Fibroblast of skin of left quadriceps (primary cell): ENCODE measurements at regions not wholly inside any gene's neighbourhood (a gene's known extent, or its start where the extent isn't known, plus 50 kb on each side); places are given as distances from the start of the nearest gene placed in this dataset.
"Not testable (repeated sequence)": the region's sequence is repeated elsewhere in the genome, so short reads cannot be mapped to it uniquely, and the experiment has no call there.

Source experiments
- DNase-seq, 2 experiments: peaks; one replicate each; pipeline ENCODE4 v3.0.0-alpha.2; 2013; ENCODE audit warnings: low read depth in 2 of 2

DNA sequence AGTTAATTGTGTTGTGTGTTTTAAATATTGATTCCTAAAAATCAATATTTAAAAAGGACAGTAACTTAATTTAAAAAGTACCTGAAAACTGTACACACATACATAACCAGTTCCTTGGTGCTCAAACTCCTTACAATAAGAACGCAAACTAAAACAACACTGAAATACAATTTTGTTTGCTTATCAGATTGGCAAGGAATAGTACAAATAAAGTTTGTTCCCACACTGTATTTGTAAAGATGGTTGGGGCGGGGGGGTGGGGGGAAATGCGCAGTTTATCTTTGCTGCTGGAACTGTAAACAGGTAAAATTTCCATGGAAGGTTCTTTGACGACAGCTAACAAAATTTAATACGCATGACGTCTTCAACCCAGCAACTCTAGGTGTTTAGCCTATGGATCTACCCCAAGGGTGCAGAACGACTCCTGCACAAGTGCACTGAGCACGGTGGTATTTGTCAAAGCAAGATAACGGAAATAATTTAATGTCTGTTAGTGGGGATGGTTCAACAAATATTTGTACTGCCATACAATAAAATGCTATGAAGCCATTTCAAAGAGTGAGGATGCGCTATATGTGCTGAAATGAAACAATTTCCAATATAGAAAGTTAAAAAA lies 96.5 kb downstream of the ING1 start:
- DNase-seq: no peak

DNA sequence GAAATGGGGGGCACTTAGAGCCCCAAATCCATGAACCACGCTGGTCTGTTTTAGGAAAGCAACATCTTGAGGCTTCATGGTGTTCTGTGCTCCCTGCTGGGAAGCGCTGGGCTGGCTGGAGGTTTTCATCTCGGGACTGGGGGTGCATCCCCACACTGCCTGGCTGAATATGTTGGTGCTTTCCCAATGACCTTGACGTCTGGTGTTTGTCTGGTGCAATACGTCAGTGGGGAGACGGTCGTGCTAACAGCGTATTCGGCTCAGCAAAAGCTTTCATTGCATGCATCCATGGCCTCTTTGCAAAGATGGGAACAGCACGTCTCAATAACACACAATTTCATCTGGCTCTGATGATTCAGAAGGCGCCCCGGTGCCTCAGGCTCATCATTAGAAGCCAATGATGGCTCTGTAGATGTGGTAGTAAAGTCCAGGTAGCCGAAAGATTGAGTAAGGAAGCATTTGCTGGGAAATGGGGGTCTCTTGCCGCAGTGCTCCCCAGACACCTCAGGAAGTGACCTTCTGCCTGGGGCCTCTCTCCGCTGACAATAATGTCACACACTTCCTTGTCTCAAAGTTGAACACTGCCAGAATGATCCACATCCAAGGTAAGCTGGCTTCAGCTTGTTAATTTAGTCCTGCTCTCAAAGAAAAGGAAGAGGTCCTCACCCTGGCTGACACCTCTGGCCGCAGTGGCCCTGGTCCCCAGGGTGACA lies 97.7 kb downstream of the ING1 start:
- no peak for DNase-seq

DNA sequence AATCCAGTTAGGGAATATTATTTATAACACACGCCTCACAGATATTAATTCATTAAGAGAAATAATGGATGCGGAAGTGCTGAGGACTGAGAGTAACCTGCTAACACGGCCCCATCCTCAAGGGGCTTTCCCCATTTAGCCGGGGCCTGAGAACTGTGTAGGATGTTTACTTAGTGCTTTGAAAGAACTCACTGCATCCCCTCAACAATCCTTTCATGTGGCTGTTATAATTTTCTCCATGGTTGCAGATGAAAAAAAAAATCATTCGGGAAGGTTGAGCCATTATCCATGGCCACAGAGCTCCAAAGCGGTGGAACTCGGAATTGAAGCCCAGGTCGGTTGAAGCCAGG lies 98.2 kb downstream of the ING1 start:
- DNase-seq: no peak

DNA sequence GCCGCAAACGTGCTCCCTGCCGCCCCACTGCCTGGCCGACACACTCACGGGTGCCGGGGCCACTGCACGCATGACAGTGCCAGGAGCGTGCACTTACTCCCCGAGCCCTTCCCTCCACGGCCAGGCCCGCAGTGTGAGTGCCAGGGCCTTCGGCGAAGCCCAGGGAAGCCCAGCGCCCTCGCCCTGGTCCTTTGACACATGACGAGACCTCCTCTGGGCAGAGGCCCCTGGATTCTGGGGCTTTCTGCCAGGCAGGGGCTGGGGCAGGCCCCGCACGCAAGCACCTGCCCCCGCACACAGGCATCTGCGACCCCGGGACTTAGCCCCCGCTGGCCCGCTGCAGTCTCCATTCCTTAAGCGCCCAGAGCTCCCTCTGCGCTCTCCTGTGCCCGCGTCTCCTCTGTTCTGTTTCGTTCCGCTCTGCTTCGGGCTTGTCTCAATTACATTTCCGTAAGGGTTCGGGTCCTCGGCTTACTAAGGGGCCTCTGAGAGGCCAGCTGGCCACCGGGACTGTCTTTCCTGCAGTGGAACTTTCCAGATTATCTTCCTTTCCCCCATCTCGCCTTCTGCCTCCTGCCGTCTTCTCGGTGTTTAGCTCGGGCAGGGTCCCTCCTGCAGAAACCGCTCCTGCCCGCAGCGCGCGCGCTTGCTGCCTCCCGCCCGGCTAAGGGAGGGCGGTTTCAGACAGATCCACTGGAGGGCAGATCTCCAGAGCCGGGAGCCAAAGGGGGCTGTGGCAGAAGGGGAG lies 98.8 kb downstream of the ING1 start:
- DNase-seq: peak in 1 of 2 experiments; percentile 4

DNA sequence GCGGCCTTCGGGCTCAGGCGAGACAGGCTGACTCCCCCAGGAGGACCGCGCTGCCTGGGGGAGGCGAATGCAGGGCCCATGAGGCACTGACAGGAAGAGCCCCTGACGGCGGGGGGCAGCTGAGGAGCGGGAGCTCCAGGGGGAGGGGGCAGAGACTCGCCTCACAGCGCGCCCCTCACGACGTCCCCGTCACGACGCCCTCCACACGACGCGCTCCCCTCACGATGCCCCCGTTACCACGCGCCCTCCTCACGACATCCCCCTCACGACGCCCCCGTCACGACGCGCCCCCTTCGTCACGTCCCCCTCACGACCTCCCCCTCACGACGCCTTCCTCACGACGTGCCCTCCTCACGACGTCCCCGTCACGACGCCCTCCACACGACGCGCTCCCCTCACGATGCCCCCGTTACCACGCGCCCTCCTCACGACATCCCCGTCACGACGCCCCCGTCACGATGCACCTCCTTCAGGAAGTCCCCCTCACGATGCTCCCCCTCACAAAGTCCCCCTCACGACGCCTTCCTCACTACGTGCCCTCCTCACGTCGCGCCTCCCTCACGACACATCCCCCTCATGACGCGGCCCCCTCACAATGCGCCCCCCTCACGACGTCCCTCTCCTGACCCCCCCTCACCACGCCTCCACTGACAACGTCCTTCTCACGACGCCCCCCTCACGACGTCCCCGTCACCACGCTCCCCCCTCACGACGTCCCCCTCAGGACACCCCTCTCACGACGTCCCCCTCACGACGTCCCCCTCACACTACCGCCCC lies 99.6 kb downstream of the ING1 start:
- DNase-seq: no peak

DNA sequence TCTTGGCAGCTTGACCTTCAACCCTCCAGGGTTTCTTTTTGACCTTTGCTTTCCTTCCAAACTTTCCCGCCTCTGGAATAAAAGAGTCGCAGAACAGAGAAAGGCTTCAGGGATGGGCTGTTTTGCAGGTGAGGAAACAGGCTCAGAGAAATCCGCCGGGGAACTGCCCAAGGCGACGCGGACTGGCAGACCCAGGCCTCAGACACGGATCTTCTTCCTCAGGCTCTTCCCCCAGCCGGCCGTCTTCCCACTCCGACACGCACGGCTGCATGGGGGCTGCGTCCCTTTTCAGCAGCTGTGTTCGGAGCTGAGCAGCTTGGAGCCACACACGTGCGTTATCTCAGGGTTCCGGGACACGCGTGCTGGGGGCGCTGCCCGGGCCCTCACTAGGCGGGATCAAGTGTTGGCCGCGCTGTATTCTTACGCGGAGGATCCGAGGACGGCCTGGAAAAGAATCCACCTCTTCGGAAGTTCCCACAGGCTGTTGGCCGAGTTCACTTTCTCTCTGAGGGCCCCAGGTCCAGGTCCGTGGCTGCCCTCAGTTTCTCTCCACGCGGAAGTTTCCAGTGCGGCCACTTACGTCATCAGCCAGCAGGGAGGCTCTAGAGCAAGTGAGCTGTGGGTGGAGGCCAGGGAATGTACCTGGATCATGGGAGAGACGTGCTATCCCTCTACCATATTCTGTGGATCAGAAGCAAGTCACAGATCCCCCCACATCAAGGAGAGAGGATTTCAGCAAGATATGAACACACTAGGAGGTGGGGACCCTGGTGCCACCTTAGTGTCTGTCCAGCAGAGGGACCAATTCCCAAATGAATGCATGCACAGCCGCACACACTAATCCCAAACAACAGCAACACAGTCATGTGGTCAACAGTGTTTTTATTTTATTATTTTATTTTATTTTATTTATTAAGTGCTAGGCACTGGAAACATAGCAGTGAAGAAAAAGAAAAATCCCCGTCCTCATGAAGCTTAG lies 100.4 kb downstream of the ING1 start:
- DNase-seq: no peak

DNA sequence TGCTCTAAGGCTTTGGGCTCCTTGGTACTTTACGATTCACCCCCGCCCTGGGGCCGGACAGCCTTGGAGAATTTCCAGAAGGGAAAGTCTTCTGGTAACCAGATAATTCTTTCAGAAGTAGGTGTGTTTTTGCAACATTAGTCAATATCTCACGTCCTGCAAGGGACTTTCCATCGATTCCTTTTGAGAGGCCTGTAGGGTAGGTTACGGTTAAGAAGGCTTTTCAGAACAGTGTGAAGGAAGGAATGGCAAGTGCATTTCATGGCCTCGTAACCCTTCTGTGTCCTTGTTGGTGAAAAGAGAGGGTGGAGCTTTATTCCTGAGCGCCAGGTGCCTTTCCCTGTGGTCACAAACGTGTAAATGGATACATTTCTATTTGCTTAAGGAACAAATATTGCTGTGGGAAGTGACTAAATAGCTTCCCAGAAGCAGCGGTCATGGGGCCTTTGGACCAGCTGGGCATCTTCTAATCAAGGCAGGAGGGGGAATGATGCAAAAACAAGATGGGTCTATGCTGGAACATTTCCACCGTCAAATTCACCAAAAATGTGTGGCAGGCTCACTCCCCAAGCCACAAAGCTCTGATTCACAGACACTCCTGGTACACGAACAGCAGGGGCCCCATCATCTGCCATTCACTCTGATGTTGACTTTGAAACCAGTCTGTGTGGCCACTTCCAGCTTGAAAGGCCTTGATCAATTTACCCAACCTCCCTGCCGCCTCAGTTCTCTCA lies 99.2 kb downstream of the ANKRD10 start:
- no peak for DNase-seq

DNA sequence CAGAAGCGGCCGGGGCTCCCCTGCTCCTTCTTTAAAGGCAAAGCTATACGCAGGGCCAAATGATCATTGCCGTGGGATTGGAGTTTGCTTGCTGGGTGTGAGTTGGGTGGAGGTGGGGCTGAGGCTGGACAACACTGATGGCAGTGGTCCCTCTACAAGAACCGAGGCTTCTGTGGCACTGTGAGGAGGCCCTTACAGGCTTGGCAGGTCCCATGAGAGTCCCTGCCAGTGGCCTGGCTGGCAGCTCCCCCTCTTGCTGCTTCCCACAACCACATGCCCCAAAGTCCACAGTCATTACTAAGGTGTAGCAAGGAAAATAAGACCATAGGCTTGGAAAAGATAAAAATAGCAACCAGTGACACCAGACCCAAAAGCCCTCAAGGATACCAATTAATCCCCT lies 98.4 kb downstream of the ANKRD10 start:
- DNase-seq: no peak

DNA sequence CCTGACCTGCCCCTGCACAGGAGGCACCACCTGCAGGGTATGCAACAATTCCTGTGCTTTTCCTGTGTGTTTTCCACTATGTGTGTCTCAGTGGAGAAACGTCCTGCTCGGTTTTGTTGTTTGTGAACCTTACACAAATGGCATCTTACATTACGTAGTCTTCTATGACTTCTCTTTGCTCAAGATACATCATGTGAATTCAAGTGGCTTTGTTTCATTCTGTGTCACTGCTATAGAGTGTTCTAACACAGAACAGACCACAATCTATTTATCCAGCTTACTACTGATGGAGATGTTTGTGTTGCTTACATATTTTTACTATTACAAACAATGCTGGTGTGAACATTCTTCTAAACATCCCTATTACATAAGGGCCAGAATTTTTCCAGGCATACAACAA lies 97.7 kb downstream of the ANKRD10 start:
- no peak for DNase-seq

DNA sequence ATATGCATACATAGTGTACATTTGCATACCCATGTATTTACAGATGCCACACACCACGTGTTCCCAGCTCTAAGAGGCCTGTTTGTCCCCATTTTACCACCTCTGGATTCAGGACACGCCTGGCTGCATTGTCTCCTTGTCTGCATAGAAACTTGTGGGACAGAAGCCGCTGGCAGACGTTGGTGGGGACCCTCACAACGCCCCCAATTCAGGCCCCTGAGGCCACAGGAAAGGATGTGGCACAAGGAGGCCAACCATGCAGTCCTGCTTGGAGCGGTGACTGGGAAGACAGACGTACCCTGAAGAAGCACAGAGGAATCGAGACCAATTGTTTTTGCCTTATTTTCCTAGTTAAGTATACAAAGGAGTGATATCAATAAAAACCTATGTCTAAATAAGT lies 96.1 kb downstream of the ANKRD10 start:
- DNase-seq: no peak

DNA sequence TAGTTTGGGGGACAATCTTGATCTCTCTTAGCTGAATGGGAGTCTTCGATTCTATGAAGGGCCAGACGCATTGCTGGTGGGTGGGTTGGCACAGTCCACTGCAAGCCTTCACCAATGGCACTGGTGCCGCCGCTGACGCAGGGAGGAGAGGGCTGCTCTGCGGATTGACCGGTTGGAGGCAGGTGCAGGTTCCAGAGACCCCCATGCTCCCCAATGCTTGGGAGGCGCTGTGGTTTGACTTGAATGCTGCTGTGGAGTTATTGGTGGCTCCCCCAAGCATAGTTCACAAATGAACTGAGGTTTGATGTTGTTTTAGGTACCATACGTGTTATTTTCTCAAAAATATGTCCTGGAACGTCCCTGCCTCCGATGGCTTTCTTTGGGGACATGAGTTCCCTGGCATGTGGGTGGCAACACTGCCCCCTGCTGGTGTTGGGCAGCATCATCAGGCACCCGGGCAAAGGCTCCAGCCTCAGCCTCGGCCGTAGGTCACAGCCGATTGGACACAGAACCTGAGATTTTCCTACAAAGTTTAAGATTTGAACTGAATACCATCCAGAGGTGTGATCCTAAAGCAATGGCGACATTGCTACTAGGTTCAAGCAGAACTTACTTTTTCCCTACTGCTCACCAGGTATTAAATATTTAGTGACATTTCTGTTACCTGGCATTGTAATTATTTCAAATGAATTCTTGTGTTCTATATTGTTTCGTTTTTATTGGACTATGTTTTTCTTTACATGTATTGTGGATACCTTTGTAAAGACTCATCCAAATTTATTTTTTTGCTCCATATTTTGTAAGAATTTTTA lies 95.5 kb downstream of the ANKRD10 start:
- peak; percentile 16 to 34 for DNase-seq

DNA sequence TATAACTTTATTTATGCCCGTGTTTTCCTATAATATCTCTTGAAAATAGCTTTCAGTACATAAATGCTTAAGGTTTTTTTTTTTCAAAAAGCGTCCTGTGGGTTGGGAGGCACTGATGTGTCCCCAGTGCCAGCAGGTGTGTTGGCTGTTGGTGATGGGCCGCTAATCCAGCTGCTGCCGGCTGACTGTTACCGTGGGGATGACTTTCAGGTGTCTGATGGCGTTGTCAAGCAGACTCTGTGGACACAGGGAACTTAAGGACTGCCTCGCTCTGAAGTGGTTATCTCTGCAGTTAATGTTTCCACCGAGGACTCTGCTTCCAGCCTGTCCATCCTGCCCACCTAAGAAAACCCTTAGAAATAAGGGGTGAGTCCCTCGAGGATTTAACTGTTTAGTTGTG lies 94.5 kb downstream of the ANKRD10 start:
- no peak for DNase-seq

DNA sequence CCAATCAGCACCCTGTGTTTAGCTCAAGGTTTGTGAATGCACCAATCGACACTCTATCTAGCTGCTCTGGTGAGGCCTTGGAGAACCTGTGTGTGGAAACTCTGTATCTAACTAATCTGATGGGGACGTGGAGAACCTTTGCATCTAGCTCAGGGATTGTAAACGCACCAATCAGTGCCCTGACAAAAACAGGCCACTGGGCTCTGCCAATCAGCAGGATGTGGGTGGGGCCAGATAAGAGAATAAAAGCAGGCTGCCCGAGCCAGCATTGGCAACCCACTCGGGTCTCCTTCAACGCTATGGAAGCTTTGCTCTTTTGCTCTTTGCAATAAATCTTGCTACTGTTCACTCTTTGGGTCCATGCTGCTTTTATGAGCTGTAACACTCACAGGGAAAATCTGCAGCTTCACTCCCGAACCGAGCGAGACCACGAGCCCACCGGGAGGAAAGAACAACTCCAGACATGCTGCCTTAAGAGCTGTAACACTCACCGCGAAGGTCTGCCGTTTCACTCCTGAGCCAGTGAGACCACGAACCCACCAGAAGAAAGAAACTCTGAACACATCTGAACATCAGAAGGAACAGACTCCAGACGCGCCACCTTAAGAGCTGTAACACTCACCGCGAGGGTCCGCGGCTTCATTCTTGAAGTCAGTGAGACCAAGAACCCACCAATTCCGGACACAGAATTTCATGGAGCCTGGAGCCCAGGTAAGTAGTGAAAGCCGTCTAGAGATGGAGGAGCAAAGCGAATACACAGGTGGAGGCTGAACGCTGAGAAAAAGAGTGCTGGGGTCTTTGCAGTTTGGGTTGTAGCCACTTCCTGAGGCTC lies 92.8 kb downstream of the ANKRD10 start:
- not testable (repeated sequence) for DNase-seq

DNA sequence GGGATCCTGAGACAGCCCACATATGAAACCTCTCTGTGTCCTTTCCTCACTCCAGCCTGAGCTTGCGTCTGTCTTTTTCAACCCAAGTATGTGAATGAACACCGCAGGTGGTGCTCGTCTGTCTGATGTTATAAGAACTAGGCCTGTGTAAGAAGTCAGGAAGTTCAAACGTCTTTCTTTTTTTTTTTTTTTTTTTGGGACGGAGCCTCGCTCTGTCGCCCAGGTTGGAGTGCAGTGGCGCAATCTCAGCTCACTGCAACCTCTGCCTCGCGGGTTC lies 92.3 kb downstream of the ANKRD10 start:
- no peak for DNase-seq

DNA sequence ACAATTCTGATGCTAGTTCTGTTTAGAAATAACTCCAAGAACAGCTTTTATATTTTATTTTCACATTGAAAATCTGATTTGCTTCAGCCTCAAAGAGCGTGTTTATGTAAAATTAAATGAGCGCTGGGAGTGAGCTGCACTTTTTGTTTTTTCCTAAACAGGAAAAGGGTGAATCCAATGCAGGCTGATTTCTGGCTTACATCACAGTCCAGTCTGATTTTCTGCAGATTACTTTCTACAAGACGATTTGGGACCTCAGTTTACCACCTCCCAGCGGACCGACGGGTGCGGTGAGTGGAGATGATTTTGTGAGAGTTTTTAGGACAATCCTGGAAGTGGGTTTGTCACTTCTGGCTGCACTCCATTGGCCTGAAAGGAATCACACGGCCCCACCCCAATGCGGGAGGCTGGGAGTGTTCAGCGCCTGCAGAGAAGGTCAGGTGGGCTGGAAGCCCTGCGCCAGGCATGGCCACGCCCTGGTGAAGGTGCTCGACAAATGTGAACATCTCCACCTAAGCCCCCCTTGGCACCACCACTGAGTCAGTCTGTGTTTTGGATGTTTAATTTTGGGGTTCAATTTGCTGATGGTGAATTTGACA lies 90.1 kb downstream of the ANKRD10 start:
- DNase-seq: no peak

DNA sequence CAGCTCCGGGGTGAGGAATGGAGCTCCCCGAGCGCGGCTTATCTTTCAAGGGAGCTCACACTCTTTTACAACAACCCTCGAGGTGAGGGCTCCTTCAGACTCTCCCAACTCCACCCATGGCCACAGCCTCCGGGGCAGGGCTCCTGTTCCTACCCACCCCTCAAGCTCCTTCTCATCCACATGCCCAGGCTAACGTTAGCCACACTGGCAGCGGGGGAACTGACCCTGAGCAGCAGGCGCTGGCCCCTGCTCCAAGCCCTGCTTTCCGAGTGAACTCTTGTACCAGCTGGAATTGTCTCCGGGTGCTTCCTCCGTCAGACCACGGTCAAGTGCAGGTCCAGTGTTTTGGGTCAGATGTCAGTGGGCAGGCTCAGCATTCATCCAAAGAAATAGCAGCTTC lies 89.4 kb downstream of the ANKRD10 start:
- DNase-seq: no peak

DNA sequence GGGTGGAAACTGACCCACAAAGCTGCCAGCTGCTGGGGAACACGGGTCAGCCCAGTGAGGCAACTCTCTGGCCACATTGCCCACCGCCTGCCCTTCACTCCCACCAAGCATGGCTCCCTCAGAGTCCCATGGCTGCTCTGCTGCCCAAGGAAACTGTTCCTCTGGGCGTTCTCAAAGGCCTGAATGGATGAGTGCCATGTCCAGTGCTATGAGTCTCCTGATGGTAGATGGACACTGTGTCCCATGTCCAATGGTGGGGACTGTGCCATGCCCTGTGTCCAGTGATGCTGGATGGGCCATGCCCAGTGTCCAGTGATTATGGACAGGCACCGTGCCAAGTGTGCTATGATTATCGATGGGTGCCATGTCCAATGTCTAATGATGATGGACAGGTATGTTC lies 88.8 kb downstream of the ANKRD10 start:
- DNase-seq: no peak

DNA sequence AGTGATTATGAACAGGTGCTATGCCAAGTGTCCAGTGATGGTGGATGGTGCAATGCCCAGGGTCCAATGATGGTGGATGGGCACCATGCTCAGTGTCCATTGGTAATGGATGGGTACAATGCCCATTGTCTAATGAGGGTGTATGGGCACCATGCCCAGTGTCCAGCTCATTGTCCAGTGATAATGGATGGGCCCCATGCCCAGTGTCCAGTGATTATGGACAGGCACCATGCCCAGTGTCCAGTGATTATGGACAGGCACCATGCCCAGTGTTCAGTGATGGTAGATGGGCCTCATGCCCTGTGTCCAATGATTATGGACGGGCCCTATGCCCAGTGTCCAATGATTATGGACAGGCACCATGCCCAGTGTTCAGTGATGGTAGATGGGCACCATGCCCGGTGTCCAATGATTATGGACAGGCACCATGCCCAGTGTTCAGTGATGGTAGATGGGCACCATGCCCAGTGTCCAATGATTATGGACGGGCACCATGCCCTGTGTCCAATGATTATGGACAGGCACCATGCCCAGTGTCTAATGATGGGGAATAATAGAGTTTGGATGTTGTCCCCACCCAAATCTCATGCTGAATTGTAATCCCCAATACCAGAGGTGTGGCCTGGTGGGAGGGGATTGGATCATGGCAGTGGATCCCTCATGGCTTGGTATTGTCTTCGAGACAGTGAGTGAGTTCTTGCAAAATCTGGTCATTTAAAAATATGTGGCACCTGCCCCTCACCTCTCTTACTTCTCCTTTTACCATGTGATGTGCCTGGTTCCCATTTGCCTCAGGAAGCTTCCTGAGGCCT lies 87.8 kb downstream of the ANKRD10 start:
- no peak for DNase-seq
